ENCODE measurements at regions not wholly inside any gene's neighbourhood (a gene's known extent, or its start where the extent isn't known, plus 50 kb on each side); places are given as distances from the start of the nearest gene placed in this dataset.

GRCh38 chr1:47708658-47709018 is 270.8 kb downstream of the FOXD2 start:
- intact Hi-C loops (cut with DNase I; ENCODE audit: low total_unique reads) = loop anchor here (5.0 kb wide), 1 partner anchor 271 kb away; the partner anchor contains the start of gene FOXD2
- no peak for TF ChIP-seq CTCF (IDR thresholded peaks at IDR 0.05)
- TF ChIP-seq POLR2A (IDR thresholded peaks at IDR 0.05) = no peak
- H3K9me3 ChIP-seq = no peaks in the 10 kb centered on the region
- peak overlapping the region in 1 of 2 donors; percentile 48 for H3K4me3 ChIP-seq
- peaks cover 15% of the 10 kb centered on the region for H3K4me1 ChIP-seq
- DNase-seq = no peak
- H3K36me3 ChIP-seq (ENCODE audit: low read depth, missing control alignments) = no peaks in the 10 kb centered on the region
- no peak overlapping the region for H3K27ac ChIP-seq
- 8 to 20% methylated on average over 1 to 25 of the region's 25 CpGs for WGBS, 2 donors
- H3K27me3 ChIP-seq = no peaks in the 10 kb centered on the region

GRCh38 chr1:47709019-47709871 is 271.4 kb downstream of the FOXD2 start:
- Histone ChIP-seq H3K27me3 (no peaks in the 10 kb centered on the region), H3K4me3 (peak overlapping the region; percentile 25 to 48), H3K4me1 (peaks cover 15% of the 10 kb centered on the region), H3K27ac (no peak overlapping the region), H3K9me3 (no peaks in the 10 kb centered on the region), H3K36me3 (ENCODE audit: low read depth, missing control alignments) (no peaks in the 10 kb centered on the region)
- peak in 2 of 3 experiments; percentile 16 to 34 for TF ChIP-seq CTCF (IDR thresholded peaks at IDR 0.05)
- TF ChIP-seq POLR2A (IDR thresholded peaks at IDR 0.05) = no peak
- intact Hi-C loops (cut with DNase I; ENCODE audit: low total_unique reads) = loop anchor here (5.0 kb wide), 1 partner anchor 272 kb away; the partner anchor contains the start of gene FOXD2
- WGBS, 2 donors = 1% methylated on average over 32 to 78 of the region's 82 CpGs
- DNase-seq = no peak

- Histone ChIP-seq H3K27me3 (no peaks in the 10 kb centered on the region), H3K36me3 (ENCODE audit: low read depth, missing control alignments) (no peaks in the 10 kb centered on the region), H3K27ac (no peak overlapping the region), H3K4me1 (peaks cover 15% of the 10 kb centered on the region), H3K9me3 (no peaks in the 10 kb centered on the region), H3K4me3 (peak overlapping the region; percentile 25 to 48)
- TF ChIP-seq POLR2A (IDR thresholded peaks at IDR 0.05) (no peak), CTCF (IDR thresholded peaks at IDR 0.05) (peak in 1 of 3 experiments; percentile 2)
- WGBS, 2 donors = 0 to 1% methylated on average over 20 to 25 of the region's 25 CpGs
- DNase-seq = no peak
- intact Hi-C loops (cut with DNase I; ENCODE audit: low total_unique reads) = loop anchor here (5.0 kb wide), 1 partner anchor 273 kb away; the partner anchor contains the start of gene FOXD2
Observed at GRCh38 chr1:47709872-47710231, 272.0 kb downstream of the FOXD2 start.

- no peaks in the 10 kb centered on the region for H3K36me3 ChIP-seq (ENCODE audit: low read depth, missing control alignments)
- peak overlapping the region; percentile 25 to 48 for H3K4me3 ChIP-seq
- TF ChIP-seq POLR2A (IDR thresholded peaks at IDR 0.05) (no peak), CTCF (IDR thresholded peaks at IDR 0.05) (peak; percentile 87 to 99 (median 92))
- no peaks in the 10 kb centered on the region for H3K27me3 ChIP-seq
- no peaks in the 10 kb centered on the region for H3K9me3 ChIP-seq
- peak; percentile 88 for DNase-seq
- intact Hi-C loops (cut with DNase I; ENCODE audit: low total_unique reads) = no loop called here
- WGBS, 2 donors = 2 to 3% methylated on average over 42 to 46 of the region's 46 CpGs
- no peak overlapping the region for H3K27ac ChIP-seq
- peaks cover 15% of the 10 kb centered on the region for H3K4me1 ChIP-seq
Observed at GRCh38 chr1:47710329-47711071, 272.7 kb downstream of the FOXD2 start.
